Bronchial epithelial cell (primary cell): ENCODE measurements at regions not wholly inside any gene's neighbourhood (a gene's known extent, or its start where the extent isn't known, plus 50 kb on each side); places are given as distances from the start of the nearest gene placed in this dataset.
"Not testable (repeated sequence)": the region's sequence is repeated elsewhere in the genome, so short reads cannot be mapped to it uniquely, and the experiment has no call there.

ENCODE experiments used
- DNase-seq: peaks from one replicate; pipeline ENCODE4 v3.0.0-alpha.2; 2010; ENCODE audit warnings: low read depth
- FAIRE-seq: peaks from 2 replicates; lab custom pipeline; 2011; peaks lifted over from hg19 to GRCh38; lab: Jason Lieb, UNC
- H3K27me3 ChIP-seq: 2 replicates; pipeline ENCODE4 v1.5.1; 2011; ENCODE audit warnings: low read length; ENCODE audit not compliant: control insufficient read depth, insufficient read depth
- H3K36me3 ChIP-seq: 2 replicates; pipeline ENCODE4 v1.5.1; 2011; ENCODE audit warnings: low read length; ENCODE audit not compliant: control insufficient read depth, insufficient read depth
- H3K4me3 ChIP-seq: 2 replicates; pipeline ENCODE4 v1.5.1; 2011; ENCODE audit warnings: mild to moderate bottlenecking, low read depth, low read length, control low read depth
- TF ChIP-seq, protein P1 (sequence below): IDR thresholded peaks from 2 replicates; pipeline ENCODE4 v1.5.1; 2011; ENCODE audit warnings: mild to moderate bottlenecking, moderate library complexity, low read length, control low read depth, inconsistent platforms; ENCODE audit not compliant: insufficient read depth, severe bottlenecking

DNA sequence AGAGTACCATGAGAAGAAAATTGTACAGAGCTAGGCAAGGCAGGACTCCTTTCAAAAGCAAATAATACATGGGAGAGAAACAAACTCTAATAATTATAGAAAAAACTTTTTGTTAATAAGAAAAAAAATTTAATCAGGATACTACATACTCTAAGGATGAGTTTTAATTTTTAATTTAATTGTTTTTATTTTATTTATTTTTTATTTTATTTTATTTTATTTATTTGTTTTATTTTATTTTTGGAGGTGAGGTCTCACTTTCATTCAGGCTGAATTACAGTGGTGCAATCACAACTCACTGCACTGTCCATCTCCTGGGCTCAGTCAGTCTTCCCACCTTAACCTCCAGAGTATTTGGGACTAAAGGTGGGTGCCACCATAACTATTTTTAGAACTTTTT lies 1347.2 kb downstream of the NLGN4Y start:
- Histone ChIP-seq H3K36me3 (no peaks in the 10 kb centered on the region), H3K4me3 (no peak overlapping the region), H3K27me3 (no peaks in the 10 kb centered on the region)
- TF ChIP-seq, protein P1, sequence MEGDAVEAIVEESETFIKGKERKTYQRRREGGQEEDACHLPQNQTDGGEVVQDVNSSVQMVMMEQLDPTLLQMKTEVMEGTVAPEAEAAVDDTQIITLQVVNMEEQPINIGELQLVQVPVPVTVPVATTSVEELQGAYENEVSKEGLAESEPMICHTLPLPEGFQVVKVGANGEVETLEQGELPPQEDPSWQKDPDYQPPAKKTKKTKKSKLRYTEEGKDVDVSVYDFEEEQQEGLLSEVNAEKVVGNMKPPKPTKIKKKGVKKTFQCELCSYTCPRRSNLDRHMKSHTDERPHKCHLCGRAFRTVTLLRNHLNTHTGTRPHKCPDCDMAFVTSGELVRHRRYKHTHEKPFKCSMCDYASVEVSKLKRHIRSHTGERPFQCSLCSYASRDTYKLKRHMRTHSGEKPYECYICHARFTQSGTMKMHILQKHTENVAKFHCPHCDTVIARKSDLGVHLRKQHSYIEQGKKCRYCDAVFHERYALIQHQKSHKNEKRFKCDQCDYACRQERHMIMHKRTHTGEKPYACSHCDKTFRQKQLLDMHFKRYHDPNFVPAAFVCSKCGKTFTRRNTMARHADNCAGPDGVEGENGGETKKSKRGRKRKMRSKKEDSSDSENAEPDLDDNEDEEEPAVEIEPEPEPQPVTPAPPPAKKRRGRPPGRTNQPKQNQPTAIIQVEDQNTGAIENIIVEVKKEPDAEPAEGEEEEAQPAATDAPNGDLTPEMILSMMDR: no peak
- FAIRE-seq: no peak
- DNase-seq: no peak

DNA sequence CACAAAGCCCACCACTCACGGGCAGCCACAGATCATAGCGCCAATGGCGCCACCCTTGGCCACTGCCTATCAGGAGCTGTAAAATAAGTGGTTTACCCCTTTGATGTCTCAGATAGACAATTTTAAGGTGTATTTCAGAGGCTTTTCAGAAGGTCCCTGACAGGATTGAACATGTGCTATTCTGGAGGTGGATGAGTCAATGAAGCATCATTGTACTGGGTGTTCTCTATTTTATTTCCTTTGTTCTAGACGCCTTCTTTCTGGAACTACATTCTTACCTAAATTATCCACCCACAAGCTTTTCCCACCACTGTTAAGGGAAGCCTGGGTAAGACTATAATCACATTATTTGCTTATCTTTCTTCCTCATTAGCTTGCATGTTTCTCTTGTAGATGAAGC lies 1351.6 kb downstream of the NLGN4Y start:
- DNase-seq, H3K4me3 ChIP-seq, H3K27me3 ChIP-seq, H3K36me3 ChIP-seq, FAIRE-seq: not testable (repeated sequence)

GRCh38 chrY:15903524-15903923 lies 1379.2 kb downstream of the NLGN4Y start:
- H3K4me3 ChIP-seq, H3K36me3 ChIP-seq, DNase-seq, FAIRE-seq, H3K27me3 ChIP-seq: not testable (repeated sequence)

- TF ChIP-seq, protein P1: no peak
- no peak for FAIRE-seq
- no peak for DNase-seq
- no peaks in the 10 kb centered on the region for H3K27me3 ChIP-seq
- no peaks in the 10 kb centered on the region for H3K36me3 ChIP-seq
- H3K4me3 ChIP-seq: no peak overlapping the region
These were observed 1381.2 kb downstream of the NLGN4Y start for GRCh38 chrY:15905557-15905956.

- H3K27me3 ChIP-seq: no peaks in the 10 kb centered on the region
- no peak for FAIRE-seq
- DNase-seq: no peak
- no peak overlapping the region for H3K4me3 ChIP-seq
- TF ChIP-seq, protein P1: no peak
- H3K36me3 ChIP-seq: no peaks in the 10 kb centered on the region
These were observed 1402.2 kb downstream of the NLGN4Y start for GRCh38 chrY:15926499-15926898.

DNA sequence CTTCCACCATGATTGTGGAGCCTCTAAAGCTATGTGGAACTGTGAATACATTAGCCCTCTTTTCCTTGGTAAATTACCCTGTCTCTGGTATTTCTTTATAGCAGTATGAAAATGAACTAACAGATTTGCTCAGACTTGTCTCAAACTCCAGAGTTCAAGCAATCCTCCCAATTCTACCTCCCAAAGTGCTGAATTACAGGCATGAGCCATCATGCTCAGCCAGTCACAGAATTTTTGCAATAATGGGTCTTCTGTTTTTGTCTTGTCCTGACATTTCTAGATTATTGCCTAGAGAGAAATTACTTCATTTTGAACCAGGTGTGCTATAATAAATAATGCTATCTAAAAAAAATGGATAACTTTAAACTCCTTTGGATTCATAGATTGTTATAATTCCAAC lies 1414.5 kb downstream of the NLGN4Y start:
- Histone ChIP-seq H3K36me3 (no peaks in the 10 kb centered on the region), H3K4me3 (no peak overlapping the region), H3K27me3 (no peaks in the 10 kb centered on the region)
- FAIRE-seq: no peak
- DNase-seq: peak; percentile 58
- TF ChIP-seq, protein P1: no peak

DNA sequence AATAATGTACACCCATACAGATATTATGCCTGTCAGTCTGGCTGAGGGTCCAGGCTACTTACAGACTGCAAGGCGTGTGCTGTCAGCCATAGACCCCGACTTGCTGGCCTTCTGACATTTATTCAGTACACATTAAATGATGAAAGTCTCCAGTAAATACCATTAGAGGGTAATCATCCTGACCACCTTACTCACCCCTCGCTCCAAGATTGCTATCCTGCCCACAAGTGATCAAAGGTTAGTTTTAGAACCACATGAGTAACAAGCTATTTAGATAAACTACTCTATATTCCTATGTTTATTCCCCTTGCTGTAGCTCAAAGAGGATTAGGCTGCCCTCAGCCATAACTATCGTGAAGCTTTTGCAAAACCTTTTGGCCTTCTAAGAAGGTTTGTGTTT lies 1426.7 kb downstream of the NLGN4Y start:
- TF ChIP-seq, protein P1: no peak
- no peaks in the 10 kb centered on the region for H3K36me3 ChIP-seq
- no peak for FAIRE-seq
- peak; percentile 10 for DNase-seq
- no peaks in the 10 kb centered on the region for H3K27me3 ChIP-seq
- H3K4me3 ChIP-seq: no peak overlapping the region
